Panc1 (cell line): ENCODE measurements at regions not wholly inside any gene's neighbourhood (a gene's known extent, or its start where the extent isn't known, plus 50 kb on each side); places are given as distances from the start of the nearest gene placed in this dataset.

Experiments used
- POLR2AphosphoS5 ChIP-seq: IDR thresholded peaks from 2 replicates; pipeline ENCODE4 v1.6.1; 2012; ENCODE audit warnings: mild to moderate bottlenecking, low read depth, low read length, moderate library complexity
- SIN3A ChIP-seq: IDR thresholded peaks from 2 replicates; pipeline ENCODE4 v1.6.1; 2012; ENCODE audit warnings: low read depth, mild to moderate bottlenecking, low read length, moderate library complexity, borderline replicate concordance; ENCODE audit not compliant: insufficient read depth
- TCF7L2 ChIP-seq: IDR thresholded peaks from 2 replicates; pipeline ENCODE4 v1.6.1; 2011; ENCODE audit warnings: mild to moderate bottlenecking, low read depth, low read length, inconsistent platforms
- TF ChIP-seq, protein P1 (sequence below): fragments of 450-650 bp; IDR thresholded peaks from 2 replicates; pipeline ENCODE4 v1.5.1; 2017; ENCODE audit warnings: mild to moderate bottlenecking
- TF ChIP-seq, protein P2 (sequence below), 2 experiments: IDR thresholded peaks; 2 replicates each; pipeline ENCODE4 v1.6.1; 2011 to 2012; ENCODE audit warnings: low read depth in 2 of 2, control low read depth in 1 of 2, low read length in 1 of 2, mild to moderate bottlenecking in 1 of 2, moderate library complexity in 1 of 2; ENCODE audit not compliant: insufficient read depth in 1 of 2

DNA sequence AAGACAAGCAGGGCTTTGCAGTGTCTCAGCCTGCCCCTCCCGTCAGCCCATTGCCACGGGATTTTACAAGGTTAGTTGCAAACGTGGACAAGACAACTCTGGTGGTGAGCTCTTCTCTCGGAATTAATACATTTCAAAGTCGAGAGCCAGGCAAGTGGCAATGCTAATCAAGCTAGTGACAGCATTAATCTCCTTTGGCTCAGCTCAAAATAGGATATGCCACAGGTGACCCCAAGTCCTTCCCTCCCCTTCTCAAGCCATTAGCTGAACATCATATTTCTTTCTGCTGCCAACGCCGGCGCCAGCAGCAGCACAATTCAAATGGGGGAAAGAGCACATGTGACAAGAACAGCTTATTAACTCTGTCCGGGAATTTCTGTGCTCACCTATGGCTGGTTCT lies 190.1 kb downstream of the ATPSCKMT start:
- TF ChIP-seq, protein P1, sequence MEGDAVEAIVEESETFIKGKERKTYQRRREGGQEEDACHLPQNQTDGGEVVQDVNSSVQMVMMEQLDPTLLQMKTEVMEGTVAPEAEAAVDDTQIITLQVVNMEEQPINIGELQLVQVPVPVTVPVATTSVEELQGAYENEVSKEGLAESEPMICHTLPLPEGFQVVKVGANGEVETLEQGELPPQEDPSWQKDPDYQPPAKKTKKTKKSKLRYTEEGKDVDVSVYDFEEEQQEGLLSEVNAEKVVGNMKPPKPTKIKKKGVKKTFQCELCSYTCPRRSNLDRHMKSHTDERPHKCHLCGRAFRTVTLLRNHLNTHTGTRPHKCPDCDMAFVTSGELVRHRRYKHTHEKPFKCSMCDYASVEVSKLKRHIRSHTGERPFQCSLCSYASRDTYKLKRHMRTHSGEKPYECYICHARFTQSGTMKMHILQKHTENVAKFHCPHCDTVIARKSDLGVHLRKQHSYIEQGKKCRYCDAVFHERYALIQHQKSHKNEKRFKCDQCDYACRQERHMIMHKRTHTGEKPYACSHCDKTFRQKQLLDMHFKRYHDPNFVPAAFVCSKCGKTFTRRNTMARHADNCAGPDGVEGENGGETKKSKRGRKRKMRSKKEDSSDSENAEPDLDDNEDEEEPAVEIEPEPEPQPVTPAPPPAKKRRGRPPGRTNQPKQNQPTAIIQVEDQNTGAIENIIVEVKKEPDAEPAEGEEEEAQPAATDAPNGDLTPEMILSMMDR: no peak
- TF ChIP-seq POLR2AphosphoS5 (no peak), TCF7L2 (no peak), SIN3A (no peak)
- TF ChIP-seq, protein P2, sequence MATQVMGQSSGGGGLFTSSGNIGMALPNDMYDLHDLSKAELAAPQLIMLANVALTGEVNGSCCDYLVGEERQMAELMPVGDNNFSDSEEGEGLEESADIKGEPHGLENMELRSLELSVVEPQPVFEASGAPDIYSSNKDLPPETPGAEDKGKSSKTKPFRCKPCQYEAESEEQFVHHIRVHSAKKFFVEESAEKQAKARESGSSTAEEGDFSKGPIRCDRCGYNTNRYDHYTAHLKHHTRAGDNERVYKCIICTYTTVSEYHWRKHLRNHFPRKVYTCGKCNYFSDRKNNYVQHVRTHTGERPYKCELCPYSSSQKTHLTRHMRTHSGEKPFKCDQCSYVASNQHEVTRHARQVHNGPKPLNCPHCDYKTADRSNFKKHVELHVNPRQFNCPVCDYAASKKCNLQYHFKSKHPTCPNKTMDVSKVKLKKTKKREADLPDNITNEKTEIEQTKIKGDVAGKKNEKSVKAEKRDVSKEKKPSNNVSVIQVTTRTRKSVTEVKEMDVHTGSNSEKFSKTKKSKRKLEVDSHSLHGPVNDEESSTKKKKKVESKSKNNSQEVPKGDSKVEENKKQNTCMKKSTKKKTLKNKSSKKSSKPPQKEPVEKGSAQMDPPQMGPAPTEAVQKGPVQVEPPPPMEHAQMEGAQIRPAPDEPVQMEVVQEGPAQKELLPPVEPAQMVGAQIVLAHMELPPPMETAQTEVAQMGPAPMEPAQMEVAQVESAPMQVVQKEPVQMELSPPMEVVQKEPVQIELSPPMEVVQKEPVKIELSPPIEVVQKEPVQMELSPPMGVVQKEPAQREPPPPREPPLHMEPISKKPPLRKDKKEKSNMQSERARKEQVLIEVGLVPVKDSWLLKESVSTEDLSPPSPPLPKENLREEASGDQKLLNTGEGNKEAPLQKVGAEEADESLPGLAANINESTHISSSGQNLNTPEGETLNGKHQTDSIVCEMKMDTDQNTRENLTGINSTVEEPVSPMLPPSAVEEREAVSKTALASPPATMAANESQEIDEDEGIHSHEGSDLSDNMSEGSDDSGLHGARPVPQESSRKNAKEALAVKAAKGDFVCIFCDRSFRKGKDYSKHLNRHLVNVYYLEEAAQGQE (IDR thresholded peaks at IDR 0.05; ENCODE audit: insufficient read depth in 1 of 2, low read depth in 2 of 2, low read length in 1 of 2): no peak
